H9 (cell line): ENCODE measurements at regions not wholly inside any gene's neighbourhood (a gene's known extent, or its start where the extent isn't known, plus 50 kb on each side); places are given as distances from the start of the nearest gene placed in this dataset.

Source experiments
- DNase-seq: peaks from one replicate; pipeline ENCODE4 v3.0.0-alpha.2; 2017
- H2AFZ ChIP-seq: one replicate; pipeline ENCODE4 v1.6.1; 2013; ENCODE audit warnings: mild to moderate bottlenecking, low read length, control low read depth, moderate library complexity
- H2AK5ac ChIP-seq: 2 replicates; pipeline ENCODE4 v1.6.1; 2013; ENCODE audit warnings: low read length, control low read depth, mixed read lengths; ENCODE audit not compliant: insufficient read length
- H2BK120ac ChIP-seq: one replicate; pipeline ENCODE4 v1.6.1; 2013; ENCODE audit warnings: low read depth, mild to moderate bottlenecking, low read length, control low read depth, inconsistent platforms; ENCODE audit not compliant: poor library complexity, severe bottlenecking
- H2BK12ac ChIP-seq: 2 replicates; pipeline ENCODE4 v1.6.1; 2013; ENCODE audit warnings: low read length, control low read depth, mixed read lengths, low read depth; ENCODE audit not compliant: insufficient read length
- H2BK15ac ChIP-seq: 2 replicates; pipeline ENCODE4 v1.6.1; 2013; ENCODE audit warnings: low read depth, low read length, control low read depth
- H2BK20ac ChIP-seq: one replicate; pipeline ENCODE4 v1.6.1; 2013; ENCODE audit warnings: low read depth, mild to moderate bottlenecking, low read length, control low read depth, inconsistent platforms; ENCODE audit not compliant: poor library complexity, severe bottlenecking
- H2BK5ac ChIP-seq: 2 replicates; pipeline ENCODE4 v1.6.1; 2013; ENCODE audit warnings: low read length, control low read depth, mixed read lengths; ENCODE audit not compliant: insufficient read length
- H3K14ac ChIP-seq: 2 replicates; pipeline ENCODE4 v1.6.1; 2013; ENCODE audit warnings: low read length, control low read depth; ENCODE audit not compliant: insufficient read depth
- H3K18ac ChIP-seq: 2 replicates; pipeline ENCODE4 v1.6.1; 2013; ENCODE audit warnings: low read depth, mild to moderate bottlenecking, mixed read lengths, low read length, control low read depth; ENCODE audit not compliant: insufficient read length
- H3K23ac ChIP-seq: 2 replicates; pipeline ENCODE4 v1.6.1; 2013; ENCODE audit warnings: low read length, control low read depth, mixed read lengths, low read depth; ENCODE audit not compliant: insufficient read length
- H3K23me2 ChIP-seq: 2 replicates; pipeline ENCODE4 v1.6.1; 2013; ENCODE audit warnings: low read depth, mild to moderate bottlenecking, mixed read lengths, low read length, control low read depth; ENCODE audit not compliant: insufficient read length, poor library complexity, severe bottlenecking
- H3K27ac ChIP-seq: 2 replicates; pipeline ENCODE4 v1.5.1; 2013; ENCODE audit warnings: low read length, control low read depth, mixed read lengths, low read depth; ENCODE audit not compliant: insufficient read length
- H3K27me3 ChIP-seq: 2 replicates; pipeline ENCODE4 v1.6.1; 2013; ENCODE audit warnings: low read length, control low read depth, inconsistent platforms; ENCODE audit not compliant: insufficient read depth
- H3K4ac ChIP-seq: 2 replicates; pipeline ENCODE4 v1.6.1; 2013; ENCODE audit warnings: low read depth, mild to moderate bottlenecking, control low read depth, inconsistent platforms, low read length, moderate library complexity
- H3K4me1 ChIP-seq: 2 replicates; pipeline ENCODE4 v1.6.1; 2013; ENCODE audit warnings: low read length, control low read depth, inconsistent platforms; ENCODE audit not compliant: insufficient read depth
- H3K4me2 ChIP-seq: 2 replicates; pipeline ENCODE4 v1.6.1; 2013; ENCODE audit warnings: low read length, control low read depth, mixed read lengths; ENCODE audit not compliant: insufficient read length, insufficient read depth
- H3K56ac ChIP-seq: 2 replicates; pipeline ENCODE4 v1.6.1; 2013; ENCODE audit warnings: low read depth, mild to moderate bottlenecking, mixed read lengths, low read length, control low read depth; ENCODE audit not compliant: insufficient read length
- H3K79me1 ChIP-seq: 2 replicates; pipeline ENCODE4 v1.6.1; 2013; ENCODE audit warnings: low read depth, mild to moderate bottlenecking, moderate library complexity, low read length, control low read depth, inconsistent platforms; ENCODE audit not compliant: insufficient read depth, poor library complexity, severe bottlenecking
- H3K79me2 ChIP-seq: 2 replicates; pipeline ENCODE4 v1.6.1; 2013; ENCODE audit warnings: low read length, control low read depth, inconsistent platforms; ENCODE audit not compliant: insufficient read depth
- H3K9ac ChIP-seq: 2 replicates; pipeline ENCODE4 v1.6.1; 2013; ENCODE audit warnings: low read length, control low read depth, mixed read lengths; ENCODE audit not compliant: insufficient read length; ENCODE audit errors: extremely low read depth
- H3K9me3 ChIP-seq: one replicate; pipeline ENCODE4 v1.6.1; 2013; ENCODE audit warnings: low read depth, low read length, inconsistent platforms; ENCODE audit not compliant: control insufficient read depth
- H3T11ph ChIP-seq: one replicate; pipeline ENCODE4 v1.6.1; 2013; ENCODE audit warnings: mild to moderate bottlenecking, low read length, control low read depth, inconsistent platforms
- H4K20me1 ChIP-seq: one replicate; pipeline ENCODE4 v1.6.1; 2013; ENCODE audit not compliant: control insufficient read depth, insufficient read length, insufficient read depth
- H4K5ac ChIP-seq: 2 replicates; pipeline ENCODE4 v1.6.1; 2013; ENCODE audit warnings: low read depth, mild to moderate bottlenecking, mixed read lengths, low read length, control low read depth; ENCODE audit not compliant: insufficient read length
- H4K8ac ChIP-seq: replicated peaks from 2 replicates; pipeline ENCODE4 v1.6.1; 2013; ENCODE audit warnings: low read length, control low read depth, mixed read lengths, low read depth; ENCODE audit not compliant: insufficient read length
- H4K91ac ChIP-seq: 2 replicates; pipeline ENCODE4 v1.6.1; 2013; ENCODE audit warnings: low read depth, mild to moderate bottlenecking, moderate library complexity, mixed read lengths, low read length, control low read depth; ENCODE audit not compliant: insufficient read length
- H3K27ac Mint-ChIP-seq, 3 experiments: 2 replicates in 2 of 3; 3 replicates in 1 of 3; pipeline ENCODE4 v1.8.0; 2020 to 2021; ENCODE audit warnings: mixed read lengths in 3 of 3, mild to moderate bottlenecking in 1 of 3, moderate library complexity in 1 of 3
- H3K27me3 Mint-ChIP-seq: 2 replicates; pipeline ENCODE4 v1.8.0; 2021; ENCODE audit warnings: low read depth, mild to moderate bottlenecking, moderate library complexity, mixed read lengths
- H3K36me3 Mint-ChIP-seq, 3 experiments: 2 replicates in 2 of 3; 3 replicates in 1 of 3; pipeline ENCODE4 v1.8.0; 2020 to 2021; ENCODE audit warnings: low read depth in 3 of 3, mixed read lengths in 3 of 3; ENCODE audit not compliant: insufficient read depth in 1 of 3
- H3K4me1 Mint-ChIP-seq, 2 experiments: 2 replicates each; pipeline ENCODE4 v1.8.0; 2020; ENCODE audit warnings: mixed read lengths in 2 of 2
- H3K4me3 Mint-ChIP-seq, 2 experiments: 2 replicates in 1 of 2; 3 replicates in 1 of 2; pipeline ENCODE4 v1.8.0; 2020 to 2021; ENCODE audit warnings: mild to moderate bottlenecking in 2 of 2, mixed read lengths in 2 of 2, moderate library complexity in 1 of 2
- H3K9me3 Mint-ChIP-seq, 2 experiments: 2 replicates in 1 of 2; 3 replicates in 1 of 2; pipeline ENCODE4 v1.8.0; 2020; ENCODE audit warnings: mild to moderate bottlenecking in 2 of 2, mixed read lengths in 2 of 2, moderate library complexity in 1 of 2
- CTCF ChIP-seq: fragments of 200-600 bp; sonication (generic); conservative IDR thresholded peaks from 3 replicates; pipeline ENCODE4 v1.8.0; 2021; ENCODE audit warnings: antibody characterized with exemption, mild to moderate bottlenecking
- WGBS: extraction: QIAGEN DNeasy Blood & Tissue Kit; methylation state at CpG from one replicate; pipeline ENCODE4 v1.1.7; 2013; ENCODE audit warnings: missing lambda C conversion rate, low lambda C conversion rate, mixed read lengths; ENCODE audit not compliant: insufficient read length; ENCODE audit errors: extremely low coverage; 5-methylcytosine and 5-hydroxymethylcytosine counted together

- Histone ChIP-seq H2BK20ac (no peak overlapping the region), H3K56ac (no peak overlapping the region), H3K9ac (no peak overlapping the region), H3K27me3 (no peaks in the 10 kb centered on the region), H2BK5ac (no peak overlapping the region), H3K4me1 (no peaks in the 10 kb centered on the region), H3K23ac (no peak overlapping the region), H2BK12ac (no peak overlapping the region), H3K27ac (no peak overlapping the region), H4K5ac (no peak overlapping the region), H2BK120ac (no peak overlapping the region), H3K23me2 (no peaks in the 10 kb centered on the region), H3K18ac (no peak overlapping the region), H3K4me2 (no peak overlapping the region), H2AFZ (no peak overlapping the region), H3T11ph (no peak overlapping the region), H3K79me1 (no peaks in the 10 kb centered on the region), H4K91ac (no peak overlapping the region), H2AK5ac (no peak overlapping the region), H3K14ac (no peak overlapping the region), H3K9me3 (no peaks in the 10 kb centered on the region), H3K79me2 (no peaks in the 10 kb centered on the region), H4K20me1 (no peaks in the 10 kb centered on the region), H3K4ac (no peak overlapping the region), H2BK15ac (no peak overlapping the region), H4K8ac (no peak overlapping the region)
- 0 out of 7 replicates have a peak, but pooled peaks cover 0 to 2% (median 0%) of the 10 kb centered on the region in 3 experiments for H3K36me3 Mint-ChIP-seq
- no CpG with 5 or more reads among the region's 1 CpG for WGBS
- DNase-seq: no peak
- H3K27ac Mint-ChIP-seq: peak overlapping the region in 1 of 3 experiments; percentile 63; a peak in 1 of 7 replicates
- peaks cover 3% of the 10 kb centered on the region in 2 experiments; a peak in 2 of 4 replicates for H3K4me1 Mint-ChIP-seq
- H3K4me3 Mint-ChIP-seq: no peak overlapping the region
- H3K9me3 Mint-ChIP-seq: no peaks in the 10 kb centered on the region
- H3K27me3 Mint-ChIP-seq: no peaks in the 10 kb centered on the region
- TF ChIP-seq CTCF: no peak
Observed at GRCh38 chr12:81872400-81872799, 113.2 kb upstream of the PPFIA2 start.
